CD14-positive monocyte (primary cell): ENCODE measurements at regions not wholly inside any gene's neighbourhood (a gene's known extent, or its start where the extent isn't known, plus 50 kb on each side); places are given as distances from the start of the nearest gene placed in this dataset.

Experiments used
- DNase-seq, 3 donors: peaks; one replicate each; pipeline ENCODE4 v3.0.0-alpha.2; 2011 to 2022
- H2AFZ ChIP-seq: 2 replicates; pipeline ENCODE4 v1.6.0; 2012; ENCODE audit warnings: mild to moderate bottlenecking, low read depth, low read length, inconsistent platforms; ENCODE audit not compliant: insufficient read depth, poor library complexity, severe bottlenecking
- H3K27ac ChIP-seq, 2 donors: 1 replicate in 1 of 2; 2 replicates in 1 of 2; pipeline ENCODE4 v1.5.1; 2012 to 2013; ENCODE audit warnings: low read length in 2 of 2, control low read depth in 1 of 2, inconsistent platforms in 1 of 2, low read depth in 1 of 2, mild to moderate bottlenecking in 1 of 2
- H3K27me3 ChIP-seq, 2 donors: one replicate each; pipeline versions ENCODE4 v1.6.0 to v1.6.1; 2011 to 2013; ENCODE audit warnings: low read length in 2 of 2; ENCODE audit not compliant: control insufficient read depth in 2 of 2, insufficient read depth in 2 of 2
- H3K36me3 ChIP-seq, 2 donors: replicated peaks in 1 of 2; 1 replicate in 1 of 2; 2 replicates in 1 of 2; pipeline versions ENCODE4 v1.5.1 to v1.6.1; 2012 to 2013; ENCODE audit warnings: low read length in 2 of 2, control low read depth in 1 of 2, inconsistent platforms in 1 of 2, mild to moderate bottlenecking in 1 of 2; ENCODE audit not compliant: insufficient read depth in 2 of 2, control insufficient read depth in 1 of 2
- H3K4me1 ChIP-seq, 2 donors: 1 replicate in 1 of 2; 2 replicates in 1 of 2; pipeline versions ENCODE4 v1.5.1 to v1.6.1; 2012 to 2013; ENCODE audit warnings: low read length in 2 of 2, control low read depth in 1 of 2, inconsistent platforms in 1 of 2, mild to moderate bottlenecking in 1 of 2, moderate library complexity in 1 of 2; ENCODE audit not compliant: insufficient read depth in 2 of 2, control insufficient read depth in 1 of 2
- H3K4me2 ChIP-seq: replicated peaks from 2 replicates; pipeline ENCODE3; 2012; ENCODE audit warnings: low read length, moderate library complexity, mild to moderate bottlenecking; ENCODE audit not compliant: poor library complexity, severe bottlenecking; ENCODE audit errors: extremely low read depth
- H3K4me3 ChIP-seq, 3 experiments: fragments of 200-600 bp in 1 of 3; sonication (generic) in 1 of 3; replicated peaks in 1 of 3; 1 replicate in 2 of 3; 2 replicates in 1 of 3; pipeline ENCODE4 v1.5.1; 2011 to 2013; ENCODE audit warnings: low read length in 3 of 3, mild to moderate bottlenecking in 3 of 3, control low read depth in 2 of 3, low read depth in 2 of 3, inconsistent platforms in 1 of 3, moderate library complexity in 1 of 3
- H3K79me2 ChIP-seq: 2 replicates; pipeline ENCODE4 v1.6.0; 2012; ENCODE audit warnings: mild to moderate bottlenecking, control low read depth, inconsistent platforms, low read length, moderate library complexity; ENCODE audit not compliant: insufficient read depth
- H3K9ac ChIP-seq: 2 replicates; pipeline ENCODE4 v1.6.0; 2017; ENCODE audit warnings: low read length, mild to moderate bottlenecking; ENCODE audit not compliant: insufficient read depth, poor library complexity, severe bottlenecking
- H3K9me3 ChIP-seq, 2 donors: replicated peaks in 1 of 2; 1 replicate in 1 of 2; 2 replicates in 1 of 2; pipeline versions ENCODE4 v1.5.1 to v1.6.1; 2012 to 2013; ENCODE audit warnings: low read length in 2 of 2, control low read depth in 1 of 2; ENCODE audit not compliant: control insufficient read depth in 1 of 2, insufficient read depth in 1 of 2
- H4K20me1 ChIP-seq: 2 replicates; pipeline ENCODE4 v1.6.0; 2012; ENCODE audit warnings: mild to moderate bottlenecking, low read length, control low read depth, moderate library complexity; ENCODE audit not compliant: insufficient read depth
- H3K27ac Mint-ChIP-seq, 7 donors: one replicate each; pipeline ENCODE4 v1.8.0; 2020; ENCODE audit warnings: mild to moderate bottlenecking in 7 of 7, mixed read lengths in 7 of 7, moderate library complexity in 6 of 7, inconsistent platforms in 2 of 7
- H3K27me3 Mint-ChIP-seq, 3 donors: one replicate each; pipeline ENCODE4 v1.8.0; 2021 to 2022; ENCODE audit warnings: low read depth in 3 of 3, mild to moderate bottlenecking in 3 of 3, mixed read lengths in 3 of 3, moderate library complexity in 3 of 3, inconsistent platforms in 1 of 3
- H3K36me3 Mint-ChIP-seq, 2 donors: one replicate each; pipeline ENCODE4 v1.8.0; 2020; ENCODE audit warnings: mixed read lengths in 2 of 2, inconsistent platforms in 1 of 2, mild to moderate bottlenecking in 1 of 2
- H3K4me1 Mint-ChIP-seq: one replicate; pipeline ENCODE4 v1.8.0; 2020; ENCODE audit warnings: mild to moderate bottlenecking, mixed read lengths
- H3K4me3 Mint-ChIP-seq, 2 donors: one replicate each; pipeline ENCODE4 v1.8.0; 2020; ENCODE audit warnings: mild to moderate bottlenecking in 2 of 2, mixed read lengths in 2 of 2, moderate library complexity in 1 of 2
- H3K9me3 Mint-ChIP-seq, 7 donors: one replicate each; pipeline ENCODE4 v1.8.0; 2020 to 2022; ENCODE audit warnings: mixed read lengths in 7 of 7, mild to moderate bottlenecking in 6 of 7, moderate library complexity in 6 of 7, inconsistent platforms in 2 of 7
- WGBS: methylation state at CpG from one replicate; pipeline ENCODE4 v1.1.5; 2013; ENCODE audit warnings: missing lambda C conversion rate; ENCODE audit not compliant: insufficient coverage; 5-methylcytosine and 5-hydroxymethylcytosine counted together
- intact Hi-C, 2 donors: fragments of 100-400 bp; cut with micrococcal nuclease; formaldehyde crosslinking; loops; one replicate each; pipeline versions ENCODE4 v1.15.0 to v1.15.1; 2023
- TF ChIP-seq, protein P1 (sequence below): fragments of 200-600 bp; IDR thresholded peaks from one replicate; pipeline ENCODE4 v1.8.0; 2022; ENCODE audit warnings: antibody characterized with exemption, mild to moderate bottlenecking

- Histone ChIP-seq H3K79me2 (no peaks in the 10 kb centered on the region), H3K27me3 (no peaks in the 10 kb centered on the region), H4K20me1 (no peaks in the 10 kb centered on the region), H3K4me1 (no peaks in the 10 kb centered on the region), H3K36me3 (no peaks in the 10 kb centered on the region), H3K27ac (no peak overlapping the region), H2AFZ (no peak overlapping the region), H3K4me2 (no peak overlapping the region), H3K9ac (no peak overlapping the region), H3K9me3 (peaks cover 0 to 3% of the 10 kb centered on the region in 2 donors), H3K4me3 (no peak overlapping the region)
- H3K4me3 Mint-ChIP-seq, result no peak overlapping the region
- no peaks in the 10 kb centered on the region for H3K4me1 Mint-ChIP-seq
- 97% methylated on average over 6 of the region's 8 CpGs for WGBS
- H3K9me3 Mint-ChIP-seq, result peaks cover 2 to 8% (median 5%) of the 10 kb centered on the region in 7 donors
- intact Hi-C loops, result no loop called here
- no peak for DNase-seq
- peaks cover 4 to 6% (median 5%) of the 10 kb centered on the region in 3 donors for H3K27me3 Mint-ChIP-seq
- TF ChIP-seq, protein P1, sequence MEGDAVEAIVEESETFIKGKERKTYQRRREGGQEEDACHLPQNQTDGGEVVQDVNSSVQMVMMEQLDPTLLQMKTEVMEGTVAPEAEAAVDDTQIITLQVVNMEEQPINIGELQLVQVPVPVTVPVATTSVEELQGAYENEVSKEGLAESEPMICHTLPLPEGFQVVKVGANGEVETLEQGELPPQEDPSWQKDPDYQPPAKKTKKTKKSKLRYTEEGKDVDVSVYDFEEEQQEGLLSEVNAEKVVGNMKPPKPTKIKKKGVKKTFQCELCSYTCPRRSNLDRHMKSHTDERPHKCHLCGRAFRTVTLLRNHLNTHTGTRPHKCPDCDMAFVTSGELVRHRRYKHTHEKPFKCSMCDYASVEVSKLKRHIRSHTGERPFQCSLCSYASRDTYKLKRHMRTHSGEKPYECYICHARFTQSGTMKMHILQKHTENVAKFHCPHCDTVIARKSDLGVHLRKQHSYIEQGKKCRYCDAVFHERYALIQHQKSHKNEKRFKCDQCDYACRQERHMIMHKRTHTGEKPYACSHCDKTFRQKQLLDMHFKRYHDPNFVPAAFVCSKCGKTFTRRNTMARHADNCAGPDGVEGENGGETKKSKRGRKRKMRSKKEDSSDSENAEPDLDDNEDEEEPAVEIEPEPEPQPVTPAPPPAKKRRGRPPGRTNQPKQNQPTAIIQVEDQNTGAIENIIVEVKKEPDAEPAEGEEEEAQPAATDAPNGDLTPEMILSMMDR, result no peak
- H3K27ac Mint-ChIP-seq, result no peak overlapping the region
- H3K36me3 Mint-ChIP-seq, result no peaks in the 10 kb centered on the region
These were observed 232.5 kb upstream of the HES1 start for GRCh38 chr3:193903512-193903817.

DNA sequence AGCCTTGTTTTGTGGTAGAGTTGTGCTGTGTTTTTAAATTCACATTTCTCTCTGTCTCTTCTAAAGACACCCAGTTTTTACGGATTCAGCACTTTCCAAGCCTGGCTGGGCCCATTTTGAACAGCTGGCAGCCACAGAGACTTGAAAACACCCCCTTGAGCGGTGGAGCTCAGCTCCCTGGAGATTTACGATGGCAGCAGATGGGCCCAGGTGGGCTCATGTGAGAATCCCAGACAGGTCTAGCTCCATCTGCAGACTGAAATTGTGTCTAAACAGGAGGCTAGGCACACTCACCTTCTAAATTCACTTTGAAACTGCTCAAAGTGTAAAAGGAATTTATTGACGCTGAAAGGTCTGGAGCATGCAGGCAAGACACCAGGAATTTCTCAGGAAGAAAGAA, 232.0 kb upstream of the HES1 start:
- no peak overlapping the region for H2AFZ ChIP-seq
- WGBS, result 98% methylated on average over 4 of the region's 4 CpGs
- no peaks in the 10 kb centered on the region for H4K20me1 ChIP-seq
- H3K4me3 ChIP-seq, result no peak overlapping the region
- H3K4me3 Mint-ChIP-seq, result no peak overlapping the region
- peaks cover 4 to 8% (median 5%) of the 10 kb centered on the region in 7 donors for H3K9me3 Mint-ChIP-seq
- H3K36me3 Mint-ChIP-seq, result no peaks in the 10 kb centered on the region
- H3K27ac ChIP-seq, result no peak overlapping the region
- TF ChIP-seq, protein P1, result no peak
- peaks cover 4 to 8% (median 5%) of the 10 kb centered on the region in 3 donors for H3K27me3 Mint-ChIP-seq
- H3K36me3 ChIP-seq, result no peaks in the 10 kb centered on the region
- DNase-seq, result no peak
- H3K4me2 ChIP-seq, result no peak overlapping the region
- no peaks in the 10 kb centered on the region for H3K4me1 ChIP-seq
- no peaks in the 10 kb centered on the region for H3K4me1 Mint-ChIP-seq
- H3K9ac ChIP-seq, result no peak overlapping the region
- intact Hi-C loops, result no loop called here
- H3K9me3 ChIP-seq, result peaks cover 0 to 6% of the 10 kb centered on the region in 2 donors
- H3K79me2 ChIP-seq, result no peaks in the 10 kb centered on the region
- H3K27me3 ChIP-seq, result no peaks in the 10 kb centered on the region
- H3K27ac Mint-ChIP-seq, result no peak overlapping the region
